DND-41 (cell line): ENCODE measurements at regions not wholly inside any gene's neighbourhood (a gene's known extent, or its start where the extent isn't known, plus 50 kb on each side); places are given as distances from the start of the nearest gene placed in this dataset.

Experiments
- ATAC-seq: fragments of 200-7000 bp; cut with Tn5 transposase; 3 replicates; pipeline ENCODE4 v1.9.1; 2021; ENCODE audit warnings: low read depth; ENCODE audit not compliant: insufficient read depth
- DNase-seq: peaks from one replicate; pipeline ENCODE4 v3.0.0-alpha.2; 2020
- H2AFZ ChIP-seq: 2 replicates; pipeline ENCODE4 v1.6.0; 2012; ENCODE audit warnings: low read depth, low read length
- H3K27ac ChIP-seq: 2 replicates; pipeline ENCODE4 v1.5.1; 2012; ENCODE audit warnings: low read length, inconsistent platforms
- H3K27me3 ChIP-seq: fragments of 200-600 bp; sonication (generic); 2 replicates; pipeline ENCODE4 v1.6.0; 2012; ENCODE audit warnings: low read length, mild to moderate bottlenecking, inconsistent platforms; ENCODE audit not compliant: insufficient read depth, poor library complexity
- H3K36me3 ChIP-seq: 2 replicates; pipeline ENCODE4 v1.5.1; 2012; ENCODE audit warnings: low read length, inconsistent platforms; ENCODE audit not compliant: insufficient read depth
- H3K4me1 ChIP-seq: 2 replicates; pipeline ENCODE4 v1.5.1; 2012; ENCODE audit warnings: mild to moderate bottlenecking, low read length; ENCODE audit not compliant: insufficient read depth
- H3K4me2 ChIP-seq: 2 replicates; pipeline ENCODE4 v1.6.0; 2012; ENCODE audit warnings: mild to moderate bottlenecking, moderate library complexity, low read length, inconsistent platforms; ENCODE audit not compliant: insufficient read depth
- H3K4me3 ChIP-seq, 2 experiments: fragments of 200-600 bp in 1 of 2; shearing (Covaris generic) in 1 of 2; 2 replicates each; pipeline ENCODE4 v1.5.1; 2012 to 2016; ENCODE audit warnings: inconsistent platforms in 2 of 2, low read length in 2 of 2, mild to moderate bottlenecking in 2 of 2, low read depth in 1 of 2, moderate library complexity in 1 of 2
- H3K79me2 ChIP-seq: 2 replicates; pipeline ENCODE4 v1.6.0; 2012; ENCODE audit warnings: low read length, inconsistent platforms; ENCODE audit not compliant: insufficient read depth
- H3K9ac ChIP-seq: 2 replicates; pipeline ENCODE4 v1.6.0; 2012; ENCODE audit warnings: low read depth, mild to moderate bottlenecking, inconsistent platforms, low read length, moderate library complexity
- H3K9me3 ChIP-seq: 2 replicates; pipeline ENCODE4 v1.5.1; 2012; ENCODE audit warnings: low read length, moderate library complexity, mild to moderate bottlenecking, inconsistent platforms; ENCODE audit not compliant: insufficient read depth, severe bottlenecking
- H4K20me1 ChIP-seq: 2 replicates; pipeline ENCODE4 v1.6.0; 2012; ENCODE audit warnings: low read length; ENCODE audit not compliant: insufficient read depth
- CTCF ChIP-seq: IDR thresholded peaks from 2 replicates; pipeline ENCODE4 v1.5.1; 2012; ENCODE audit warnings: borderline replicate concordance, low read length, moderate library complexity, mild to moderate bottlenecking; ENCODE audit not compliant: poor library complexity, severe bottlenecking; ENCODE audit errors: extremely low read depth
- EZH2 ChIP-seq: IDR thresholded peaks from 3 replicates; pipeline ENCODE4 v1.6.1; 2012; ENCODE audit warnings: borderline replicate concordance, low read depth, mild to moderate bottlenecking, moderate library complexity, low read length, inconsistent platforms; ENCODE audit not compliant: severe bottlenecking

GRCh38 chr4:38576767-38577166 lies 87.2 kb upstream of the KLF3 start:
- TF ChIP-seq EZH2 (no peak), CTCF (no peak)
- Histone ChIP-seq H2AFZ (no peak overlapping the region), H3K4me1 (no peaks in the 10 kb centered on the region), H3K4me3 (no peak overlapping the region), H3K79me2 (no peaks in the 10 kb centered on the region), H3K9me3 (no peaks in the 10 kb centered on the region), H3K27ac (no peak overlapping the region), H3K9ac (no peak overlapping the region), H3K4me2 (no peak overlapping the region), H3K36me3 (no peaks in the 10 kb centered on the region), H4K20me1 (no peaks in the 10 kb centered on the region), H3K27me3 (no peaks in the 10 kb centered on the region)
- ATAC-seq, result no peak
- no peak for DNase-seq

GRCh38 chr4:38577462-38577861 lies 86.5 kb upstream of the KLF3 start:
- no peak for ATAC-seq
- no peak overlapping the region for H3K4me2 ChIP-seq
- no peaks in the 10 kb centered on the region for H3K9me3 ChIP-seq
- no peaks in the 10 kb centered on the region for H3K36me3 ChIP-seq
- TF ChIP-seq EZH2 (no peak), CTCF (no peak)
- H3K27me3 ChIP-seq, result no peaks in the 10 kb centered on the region
- no peaks in the 10 kb centered on the region for H3K79me2 ChIP-seq
- no peaks in the 10 kb centered on the region for H3K4me1 ChIP-seq
- H3K27ac ChIP-seq, result no peak overlapping the region
- no peaks in the 10 kb centered on the region for H4K20me1 ChIP-seq
- H3K9ac ChIP-seq, result no peak overlapping the region
- DNase-seq, result no peak
- no peak overlapping the region for H2AFZ ChIP-seq
- no peak overlapping the region for H3K4me3 ChIP-seq

GRCh38 chr4:38581426-38582106 lies 82.4 kb upstream of the KLF3 start:
- no peaks in the 10 kb centered on the region for H3K79me2 ChIP-seq
- no peaks in the 10 kb centered on the region for H3K9me3 ChIP-seq
- H3K4me1 ChIP-seq, result no peaks in the 10 kb centered on the region
- no peak overlapping the region for H2AFZ ChIP-seq
- no peaks in the 10 kb centered on the region for H4K20me1 ChIP-seq
- ATAC-seq, result no peak
- no peaks in the 10 kb centered on the region for H3K27me3 ChIP-seq
- no peak overlapping the region for H3K27ac ChIP-seq
- no peaks in the 10 kb centered on the region for H3K36me3 ChIP-seq
- no peak for TF ChIP-seq CTCF
- no peak for TF ChIP-seq EZH2
- no peak overlapping the region for H3K4me2 ChIP-seq
- H3K9ac ChIP-seq, result no peak overlapping the region
- no peak for DNase-seq
- H3K4me3 ChIP-seq, result no peak overlapping the region
